SK-N-SH (cell line): ENCODE measurements at regions not wholly inside any gene's neighbourhood (a gene's known extent, or its start where the extent isn't known, plus 50 kb on each side); places are given as distances from the start of the nearest gene placed in this dataset.

Experiments
- CTCF ChIA-PET: fragments of 300-600, 350-600 bp; formaldehyde crosslinking; extraction: SDS; loops from one replicate; lab custom pipeline; 2021; lab: Yijun Ruan, JAX
- POLR2A ChIA-PET: fragments of 350-600 bp; sonication (Branson Sonifier 250); formaldehyde crosslinking; extraction: SDS; loops from one replicate; lab custom pipeline; 2020; ENCODE audit warnings: antibody characterized with exemption, inconsistent platforms; lab: Yijun Ruan, JAX
- DNase-seq: peaks from one replicate; pipeline ENCODE4 v3.0.0; 2012
- H2AFZ ChIP-seq: fragments of 200-600 bp; sonication (generic); 2 replicates; pipeline ENCODE4 v1.8.1; 2016; ENCODE audit warnings: antibody characterized with exemption, mild to moderate bottlenecking, low read depth
- H3F3A ChIP-seq: fragments of 200-600 bp; sonication (generic); replicated peaks from 2 replicates; pipeline ENCODE3; 2016; ENCODE audit warnings: antibody characterized with exemption, mild to moderate bottlenecking; ENCODE audit not compliant: insufficient read depth
- H3K27ac ChIP-seq, 2 experiments: fragments of 200-500 bp in 1 of 2; fragments of 200-600 bp in 1 of 2; sonication (Bioruptor generic) in 1 of 2; sonication (generic), shearing (Covaris generic) in 1 of 2; 2 replicates each; pipeline versions ENCODE4 v1.5.1 to v1.6.1; 2014 to 2016; ENCODE audit warnings: low read depth in 2 of 2, inconsistent platforms in 1 of 2, low read length in 1 of 2, mild to moderate bottlenecking in 1 of 2, mixed read lengths in 1 of 2
- H3K27me3 ChIP-seq: fragments of 200-600 bp; sonication (generic), shearing (Covaris generic); 2 replicates; pipeline ENCODE4 v1.6.1; 2016; ENCODE audit warnings: mixed run types; ENCODE audit not compliant: insufficient read depth
- H3K36me3 ChIP-seq, 2 experiments: fragments of 200-500 bp in 1 of 2; fragments of 200-600 bp in 1 of 2; sonication (Bioruptor generic) in 1 of 2; sonication (generic) in 1 of 2; replicated peaks in 1 of 2; 2 replicates each; pipeline versions ENCODE3 to v1.5.1; 2014 to 2016; ENCODE audit warnings: low read length in 1 of 2, mild to moderate bottlenecking in 1 of 2; ENCODE audit not compliant: insufficient read depth in 2 of 2, control insufficient read depth in 1 of 2
- H3K4me1 ChIP-seq, 2 experiments: fragments of 200-500 bp in 1 of 2; fragments of 200-600 bp in 1 of 2; sonication (Bioruptor generic) in 1 of 2; sonication (generic), shearing (Covaris generic) in 1 of 2; 2 replicates each; pipeline versions ENCODE4 v1.5.1 to v1.6.1; 2014 to 2016; ENCODE audit warnings: low read depth in 1 of 2, low read length in 1 of 2, mixed run types in 1 of 2; ENCODE audit not compliant: insufficient read depth in 2 of 2, control insufficient read depth in 1 of 2
- H3K4me2 ChIP-seq: fragments of 200-600 bp; sonication (generic), shearing (Covaris generic); 2 replicates; pipeline ENCODE4 v1.6.1; 2017; ENCODE audit warnings: mixed run types
- H3K4me3 ChIP-seq, 2 experiments: fragments of 200-500 bp in 1 of 2; fragments of 200-600 bp in 1 of 2; sonication (Bioruptor generic) in 1 of 2; sonication (generic), shearing (Covaris generic) in 1 of 2; 2 replicates each; pipeline versions ENCODE4 v1.5.1 to v1.8.1; 2014 to 2016; ENCODE audit warnings: low read depth in 2 of 2, inconsistent platforms in 1 of 2, low read length in 1 of 2, mild to moderate bottlenecking in 1 of 2, mixed read lengths in 1 of 2, moderate library complexity in 1 of 2
- H3K79me2 ChIP-seq: fragments of 200-600 bp; sonication (generic); 2 replicates; pipeline ENCODE4 v1.8.1; 2017; ENCODE audit warnings: mild to moderate bottlenecking; ENCODE audit not compliant: insufficient read depth
- H3K9ac ChIP-seq: fragments of 200-600 bp; sonication (generic); 2 replicates; pipeline ENCODE4 v1.6.1; 2017; ENCODE audit warnings: mixed run types
- H3K9me2 ChIP-seq: fragments of 200-600 bp; sonication (generic); 2 replicates; pipeline ENCODE4 v1.6.1; 2017; ENCODE audit warnings: mixed run types
- H3K9me3 ChIP-seq: fragments of 200-600 bp; sonication (generic); 2 replicates; pipeline ENCODE4 v1.6.1; 2017; ENCODE audit warnings: mixed run types, mild to moderate bottlenecking, moderate library complexity
- H4K20me1 ChIP-seq: fragments of 200-600 bp; sonication (generic); 2 replicates; pipeline ENCODE4 v1.6.1; 2017; ENCODE audit warnings: mild to moderate bottlenecking, mixed run types; ENCODE audit not compliant: insufficient read depth
- EZH2phosphoT487 ChIP-seq: fragments of 200-600 bp; sonication (generic); IDR thresholded peaks from 2 replicates; pipeline ENCODE4 v1.6.1; 2017; ENCODE audit warnings: low read depth, mixed run types, mild to moderate bottlenecking, antibody characterized with exemption, moderate library complexity, borderline replicate concordance
- GABPA ChIP-seq: IDR thresholded peaks from 2 replicates; pipeline ENCODE4 v1.4.0; 2012; ENCODE audit warnings: low read depth, mild to moderate bottlenecking
- JUND ChIP-seq: IDR thresholded peaks from 2 replicates; pipeline ENCODE4 v1.4.0; 2012
- MAX ChIP-seq: IDR thresholded peaks from 2 replicates; pipeline ENCODE4 v1.4.0; 2012; ENCODE audit warnings: low read depth
- MEF2A ChIP-seq: IDR thresholded peaks from 2 replicates; pipeline ENCODE4 v1.4.0; 2012; ENCODE audit warnings: low read depth, borderline replicate concordance
- MXI1 ChIP-seq: IDR thresholded peaks from 2 replicates; pipeline ENCODE4 v1.6.1; 2012; ENCODE audit warnings: mild to moderate bottlenecking, low read depth, low read length, improper control_type of control experiment
- NFIC ChIP-seq: IDR thresholded peaks from 2 replicates; pipeline ENCODE4 v1.4.0; 2012; ENCODE audit warnings: borderline replicate concordance
- NRF1 ChIP-seq: IDR thresholded peaks from 2 replicates; pipeline ENCODE4 v1.6.1; 2012; ENCODE audit warnings: low read depth, mild to moderate bottlenecking, low read length
- POLR2AphosphoS5 ChIP-seq: IDR thresholded peaks from 2 replicates; pipeline ENCODE4 v1.6.1; 2012; ENCODE audit warnings: low read depth, low read length
- RAD21 ChIP-seq: IDR thresholded peaks from 2 replicates; pipeline ENCODE4 v1.6.1; 2012; ENCODE audit warnings: mild to moderate bottlenecking, low read length
- RFX5 ChIP-seq: IDR thresholded peaks from 2 replicates; pipeline ENCODE4 v1.6.1; 2012; ENCODE audit warnings: mild to moderate bottlenecking, improper control_type of control experiment, low read length
- RXRA ChIP-seq: IDR thresholded peaks from 2 replicates; pipeline ENCODE4 v1.4.0; 2012; ENCODE audit warnings: low read depth, mild to moderate bottlenecking, borderline replicate concordance
- SIN3A ChIP-seq: IDR thresholded peaks from 2 replicates; pipeline ENCODE4 v1.6.1; 2012; ENCODE audit warnings: low read depth, mild to moderate bottlenecking, low read length, moderate library complexity, borderline replicate concordance
- TAF1 ChIP-seq: IDR thresholded peaks from 2 replicates; pipeline ENCODE4 v1.6.1; 2012; ENCODE audit warnings: low read depth, mild to moderate bottlenecking, low read length, moderate library complexity, borderline replicate concordance
- TEAD4 ChIP-seq: IDR thresholded peaks from 2 replicates; pipeline ENCODE4 v1.4.0; 2012; ENCODE audit warnings: mild to moderate bottlenecking, borderline replicate concordance; ENCODE audit not compliant: insufficient read depth
- YY1 ChIP-seq: IDR thresholded peaks from 2 replicates; pipeline ENCODE4 v1.4.0; 2012; ENCODE audit warnings: low read depth, mild to moderate bottlenecking
- ZBTB33 ChIP-seq: IDR thresholded peaks from 2 replicates; pipeline ENCODE4 v1.4.0; 2012; ENCODE audit warnings: low read depth, borderline replicate concordance
- WGBS: methylation state at CpG from one replicate; pipeline ENCODE4 v1.1.6; 2017; ENCODE audit warnings: low lambda C conversion rate; 5-methylcytosine and 5-hydroxymethylcytosine counted together
- TF ChIP-seq, protein P1 (sequence below): IDR thresholded peaks from 2 replicates; pipeline ENCODE4 v1.4.0; 2012; ENCODE audit warnings: low read depth, borderline replicate concordance
- TF ChIP-seq, protein P2 (sequence below): fragments of 150-350 bp; IDR thresholded peaks from 2 replicates; pipeline ENCODE4 v1.6.1; 2016; ENCODE audit warnings: mild to moderate bottlenecking, low read depth, low read length
- TF ChIP-seq, protein P3 (sequence below): fragments of 200-600 bp; sonication (generic); IDR thresholded peaks from 2 replicates; pipeline ENCODE4 v1.6.1; 2017; ENCODE audit warnings: antibody characterized with exemption, mild to moderate bottlenecking, moderate library complexity

DNA sequence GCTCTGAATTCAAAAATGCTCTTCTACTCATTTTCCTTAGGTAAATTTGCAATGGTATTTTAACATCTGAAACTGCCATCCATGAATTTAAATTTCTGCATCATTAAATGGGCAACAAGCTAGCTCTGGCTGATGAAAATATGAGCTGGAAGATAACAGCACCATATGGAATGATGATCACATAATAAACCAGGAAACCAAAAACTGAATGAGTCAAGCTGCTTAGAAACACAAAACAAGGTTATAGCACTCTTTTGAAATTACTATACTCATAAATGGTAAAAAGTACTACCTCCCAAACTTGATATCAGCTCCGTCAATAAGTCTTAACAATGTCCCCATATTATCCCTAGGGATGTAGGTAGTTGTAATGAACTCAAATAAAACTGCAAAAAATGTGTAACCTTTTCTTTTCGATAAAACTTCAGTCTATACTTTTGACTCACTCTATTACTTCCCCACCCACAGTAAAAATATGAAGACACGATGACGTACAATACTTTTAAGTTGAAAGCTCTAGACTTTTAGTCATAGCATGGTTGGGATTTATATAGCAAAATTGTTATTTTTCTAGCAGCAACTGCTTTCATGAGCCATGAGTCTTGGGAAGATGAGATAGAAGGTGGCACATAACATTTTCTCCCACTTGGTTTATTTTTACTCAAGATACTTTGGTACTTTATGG, 396.7 kb downstream of the CDH2 start:
- no peaks in the 10 kb centered on the region for H3K36me3 ChIP-seq
- H2AFZ ChIP-seq, result no peak overlapping the region
- no peak overlapping the region for H3K4me3 ChIP-seq
- 82% methylated on average over 4 of the region's 4 CpGs for WGBS
- no peaks in the 10 kb centered on the region for H3K9me2 ChIP-seq
- TF ChIP-seq RFX5 (no peak), JUND (no peak), RAD21 (no peak), YY1 (no peak), MAX (no peak), GABPA (no peak), RXRA (no peak), MEF2A (no peak), ZBTB33 (no peak), MXI1 (no peak), NRF1 (no peak), EZH2phosphoT487 (no peak), TEAD4 (no peak), POLR2AphosphoS5 (no peak), SIN3A (no peak), TAF1 (no peak), NFIC (no peak)
- TF ChIP-seq, protein P1, sequence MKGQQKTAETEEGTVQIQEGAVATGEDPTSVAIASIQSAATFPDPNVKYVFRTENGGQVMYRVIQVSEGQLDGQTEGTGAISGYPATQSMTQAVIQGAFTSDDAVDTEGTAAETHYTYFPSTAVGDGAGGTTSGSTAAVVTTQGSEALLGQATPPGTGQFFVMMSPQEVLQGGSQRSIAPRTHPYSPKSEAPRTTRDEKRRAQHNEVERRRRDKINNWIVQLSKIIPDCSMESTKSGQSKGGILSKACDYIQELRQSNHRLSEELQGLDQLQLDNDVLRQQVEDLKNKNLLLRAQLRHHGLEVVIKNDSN, result no peak
- TF ChIP-seq, protein P2, sequence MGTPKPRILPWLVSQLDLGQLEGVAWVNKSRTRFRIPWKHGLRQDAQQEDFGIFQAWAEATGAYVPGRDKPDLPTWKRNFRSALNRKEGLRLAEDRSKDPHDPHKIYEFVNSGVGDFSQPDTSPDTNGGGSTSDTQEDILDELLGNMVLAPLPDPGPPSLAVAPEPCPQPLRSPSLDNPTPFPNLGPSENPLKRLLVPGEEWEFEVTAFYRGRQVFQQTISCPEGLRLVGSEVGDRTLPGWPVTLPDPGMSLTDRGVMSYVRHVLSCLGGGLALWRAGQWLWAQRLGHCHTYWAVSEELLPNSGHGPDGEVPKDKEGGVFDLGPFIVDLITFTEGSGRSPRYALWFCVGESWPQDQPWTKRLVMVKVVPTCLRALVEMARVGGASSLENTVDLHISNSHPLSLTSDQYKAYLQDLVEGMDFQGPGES, result no peak
- TF ChIP-seq, protein P3, sequence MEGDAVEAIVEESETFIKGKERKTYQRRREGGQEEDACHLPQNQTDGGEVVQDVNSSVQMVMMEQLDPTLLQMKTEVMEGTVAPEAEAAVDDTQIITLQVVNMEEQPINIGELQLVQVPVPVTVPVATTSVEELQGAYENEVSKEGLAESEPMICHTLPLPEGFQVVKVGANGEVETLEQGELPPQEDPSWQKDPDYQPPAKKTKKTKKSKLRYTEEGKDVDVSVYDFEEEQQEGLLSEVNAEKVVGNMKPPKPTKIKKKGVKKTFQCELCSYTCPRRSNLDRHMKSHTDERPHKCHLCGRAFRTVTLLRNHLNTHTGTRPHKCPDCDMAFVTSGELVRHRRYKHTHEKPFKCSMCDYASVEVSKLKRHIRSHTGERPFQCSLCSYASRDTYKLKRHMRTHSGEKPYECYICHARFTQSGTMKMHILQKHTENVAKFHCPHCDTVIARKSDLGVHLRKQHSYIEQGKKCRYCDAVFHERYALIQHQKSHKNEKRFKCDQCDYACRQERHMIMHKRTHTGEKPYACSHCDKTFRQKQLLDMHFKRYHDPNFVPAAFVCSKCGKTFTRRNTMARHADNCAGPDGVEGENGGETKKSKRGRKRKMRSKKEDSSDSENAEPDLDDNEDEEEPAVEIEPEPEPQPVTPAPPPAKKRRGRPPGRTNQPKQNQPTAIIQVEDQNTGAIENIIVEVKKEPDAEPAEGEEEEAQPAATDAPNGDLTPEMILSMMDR, result no peak
- no peak overlapping the region for H3K4me2 ChIP-seq
- no peaks in the 10 kb centered on the region for H4K20me1 ChIP-seq
- ChIA-PET CTCF (interaction anchor here (0.7 to 1.8 kb wide), 3 partner anchors 12 to 53 kb away, joined by 3 to 4 read pairs (median 3); no protein-coding TSS in a partner anchor), POLR2A (no interaction called here)
- H3K79me2 ChIP-seq, result no peaks in the 10 kb centered on the region
- no peaks in the 10 kb centered on the region for H3K9me3 ChIP-seq
- H3K27me3 ChIP-seq, result no peaks in the 10 kb centered on the region
- H3K4me1 ChIP-seq, result no peaks in the 10 kb centered on the region
- H3K9ac ChIP-seq, result no peak overlapping the region
- no peak overlapping the region for H3K27ac ChIP-seq
- no peak for DNase-seq
- no peaks in the 10 kb centered on the region for H3F3A ChIP-seq
